HCT116 (cell line): ENCODE measurements at regions not wholly inside any gene's neighbourhood (a gene's known extent, or its start where the extent isn't known, plus 50 kb on each side); places are given as distances from the start of the nearest gene placed in this dataset.

Experiments
- CTCF ChIP-seq, 3 experiments: fragments of 200-600 bp in 1 of 3; sonication (generic) in 1 of 3; IDR thresholded peaks in 2 of 3; conservative IDR thresholded peaks in 1 of 3; 2 replicates each; pipeline ENCODE4 v1.5.1; 2012 to 2017; ENCODE audit warnings: low read depth in 2 of 3, low read length in 2 of 3, antibody characterized with exemption in 1 of 3, borderline replicate concordance in 1 of 3, control low read depth in 1 of 3, mild to moderate bottlenecking in 1 of 3, mixed read lengths in 1 of 3, mixed run types in 1 of 3, moderate library complexity in 1 of 3; ENCODE audit not compliant: insufficient read depth in 1 of 3
- EZH2 ChIP-seq: fragments of 200-600 bp; sonication (generic); IDR thresholded peaks from 2 replicates; pipeline ENCODE4 v1.6.1; 2017; ENCODE audit warnings: antibody characterized with exemption, mixed run types
- FOSL1 ChIP-seq: IDR thresholded peaks from 2 replicates; pipeline ENCODE4 v1.6.1; 2012; ENCODE audit warnings: low read depth
- POLR2A ChIP-seq: IDR thresholded peaks from 2 replicates; pipeline ENCODE4 v1.7.0; 2011; ENCODE audit warnings: borderline replicate concordance; ENCODE audit not compliant: insufficient read depth, insufficient read length; ENCODE audit errors: extremely low read depth
- POLR2AphosphoS5 ChIP-seq: IDR thresholded peaks from 2 replicates; pipeline ENCODE4 v1.6.1; 2011; ENCODE audit warnings: mild to moderate bottlenecking, low read depth, low read length, moderate library complexity
- RAD21 ChIP-seq: IDR thresholded peaks from 2 replicates; pipeline ENCODE4 v1.6.1; 2012; ENCODE audit warnings: low read depth, mild to moderate bottlenecking
- ZNF274 ChIP-seq: fragments of 200-500 bp; sonication (Bioruptor generic); IDR thresholded peaks from 2 replicates; pipeline ENCODE4 v1.6.1; 2014; ENCODE audit warnings: mild to moderate bottlenecking, low read depth, low read length, inconsistent platforms

- TF ChIP-seq ZNF274 (no peak), RAD21 (peak; percentile 73), CTCF (IDR thresholded peaks at IDR 0.05 in 2 of 3, conservative IDR thresholded peaks at IDR 0.05 in 1 of 3; ENCODE audit: borderline replicate concordance in 1 of 3, insufficient read depth in 1 of 3, low read depth in 2 of 3, low read length in 2 of 3) (peak; percentile 42 to 74 (median 53); a peak in 5 of 6 replicates), POLR2A (no peak), POLR2AphosphoS5 (no peak), EZH2 (no peak), FOSL1 (no peak)
Measured at GRCh38 chr4:123102897-123103471, 180.6 kb upstream of the NUDT6 start.
